ENCODE measurements at regions not wholly inside any gene's neighbourhood (a gene's known extent, or its start where the extent isn't known, plus 50 kb on each side); places are given as distances from the start of the nearest gene placed in this dataset.

DNA sequence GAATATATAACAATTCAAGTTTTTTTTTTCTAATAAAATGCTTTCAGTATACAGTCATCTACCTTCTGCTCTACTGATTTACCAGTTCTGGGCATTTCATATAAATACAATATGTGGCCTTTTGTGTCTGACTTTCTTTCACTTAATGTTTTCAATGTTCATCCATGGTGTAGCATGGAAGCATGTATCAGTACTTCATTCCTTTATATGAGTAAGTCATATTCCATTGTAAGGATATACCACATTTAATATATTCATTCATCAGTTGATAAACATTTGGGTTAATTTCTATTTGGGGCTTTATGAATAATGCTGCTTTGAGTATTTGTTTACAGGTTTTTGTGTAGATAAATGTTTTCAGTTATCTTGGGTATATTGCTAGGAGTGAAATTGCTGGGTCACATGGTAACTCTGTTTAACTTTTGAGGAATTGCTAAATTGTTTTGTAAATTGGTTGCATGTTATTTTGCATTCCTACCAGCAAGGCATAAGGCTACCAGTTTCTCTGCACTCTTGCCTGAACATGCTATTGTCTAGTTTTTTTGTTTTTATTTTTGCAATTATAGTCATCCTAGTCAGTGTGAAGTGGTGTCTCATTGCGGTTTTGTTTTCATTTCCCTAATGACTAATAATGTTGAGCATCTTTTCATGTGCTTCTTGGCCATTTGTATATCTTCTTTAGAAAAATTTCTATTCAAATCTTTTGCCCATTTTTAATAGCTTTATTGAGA is 206.1 kb downstream of the TM2D1 start (continued):
- TF ChIP-seq EGR1 (IDR thresholded peaks at IDR 0.05; ENCODE audit: borderline replicate concordance, low read depth, low read length) (no peak), TAF7 (optimal IDR thresholded peaks at IDR 0.05; ENCODE audit: borderline replicate concordance, low read depth, low read length) (no peak), SRF (IDR thresholded peaks at IDR 0.05; ENCODE audit: low read depth, low read length) (no peak)
- TF ChIP-seq, protein P1, sequence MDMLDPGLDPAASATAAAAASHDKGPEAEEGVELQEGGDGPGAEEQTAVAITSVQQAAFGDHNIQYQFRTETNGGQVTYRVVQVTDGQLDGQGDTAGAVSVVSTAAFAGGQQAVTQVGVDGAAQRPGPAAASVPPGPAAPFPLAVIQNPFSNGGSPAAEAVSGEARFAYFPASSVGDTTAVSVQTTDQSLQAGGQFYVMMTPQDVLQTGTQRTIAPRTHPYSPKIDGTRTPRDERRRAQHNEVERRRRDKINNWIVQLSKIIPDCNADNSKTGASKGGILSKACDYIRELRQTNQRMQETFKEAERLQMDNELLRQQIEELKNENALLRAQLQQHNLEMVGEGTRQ (IDR thresholded peaks at IDR 0.05; ENCODE audit: low read length): no peak
